ENCODE measurements at regions not wholly inside any gene's neighbourhood (a gene's known extent, or its start where the extent isn't known, plus 50 kb on each side); places are given as distances from the start of the nearest gene placed in this dataset.

GRCh38 chr3:135905058-135905724 lies 60.3 kb upstream of the PPP2R3A start:
- H3K9me3 ChIP-seq (ENCODE audit: low read depth, low read length): no peaks in the 10 kb centered on the region
- peak; percentile 43 for TF ChIP-seq CTCF (IDR thresholded peaks at IDR 0.05; ENCODE audit: extremely low read depth, low read depth, low read length)
- no peaks in the 10 kb centered on the region for H4K20me1 ChIP-seq (ENCODE audit: insufficient read depth, low read length)
- no peaks in the 10 kb centered on the region for H3K4me1 ChIP-seq (ENCODE audit: insufficient read depth, low read length)
- H3K4me2 ChIP-seq (ENCODE audit: insufficient read depth, low read length): no peak overlapping the region
- no peak overlapping the region for H3K27ac ChIP-seq (ENCODE audit: low read depth, low read length)
- no peaks in the 10 kb centered on the region for H3K36me3 ChIP-seq (ENCODE audit: insufficient read depth, low read length)
- DNase-seq (ENCODE audit: insufficient read length, low spot score, missing footprints): peak; percentile 0
- H3K4me3 ChIP-seq (ENCODE audit: insufficient read depth, low read length): no peak overlapping the region
- peak overlapping the region; percentile 20 for H2AFZ ChIP-seq (ENCODE audit: low read length)
- no peaks in the 10 kb centered on the region for H3K79me2 ChIP-seq (ENCODE audit: insufficient read depth, low read length)
- no peaks in the 10 kb centered on the region for H3K27me3 ChIP-seq (ENCODE audit: insufficient read depth, low read length)

GRCh38 chr3:135907422-135908165 lies 57.9 kb upstream of the PPP2R3A start:
- Histone ChIP-seq H2AFZ (ENCODE audit: low read length) (no peak overlapping the region), H3K27me3 (ENCODE audit: insufficient read depth, low read length) (no peaks in the 10 kb centered on the region), H3K9me3 (ENCODE audit: low read depth, low read length) (no peaks in the 10 kb centered on the region), H3K36me3 (ENCODE audit: insufficient read depth, low read length) (no peaks in the 10 kb centered on the region), H3K4me1 (ENCODE audit: insufficient read depth, low read length) (no peaks in the 10 kb centered on the region), H3K4me2 (ENCODE audit: insufficient read depth, low read length) (no peak overlapping the region), H3K79me2 (ENCODE audit: insufficient read depth, low read length) (no peaks in the 10 kb centered on the region), H3K27ac (ENCODE audit: low read depth, low read length) (no peak overlapping the region), H3K4me3 (ENCODE audit: insufficient read depth, low read length) (no peak overlapping the region), H4K20me1 (ENCODE audit: insufficient read depth, low read length) (no peaks in the 10 kb centered on the region)
- no peak for DNase-seq (ENCODE audit: insufficient read length, low spot score, missing footprints)
- TF ChIP-seq CTCF (IDR thresholded peaks at IDR 0.05; ENCODE audit: extremely low read depth, low read depth, low read length): no peak

DNA sequence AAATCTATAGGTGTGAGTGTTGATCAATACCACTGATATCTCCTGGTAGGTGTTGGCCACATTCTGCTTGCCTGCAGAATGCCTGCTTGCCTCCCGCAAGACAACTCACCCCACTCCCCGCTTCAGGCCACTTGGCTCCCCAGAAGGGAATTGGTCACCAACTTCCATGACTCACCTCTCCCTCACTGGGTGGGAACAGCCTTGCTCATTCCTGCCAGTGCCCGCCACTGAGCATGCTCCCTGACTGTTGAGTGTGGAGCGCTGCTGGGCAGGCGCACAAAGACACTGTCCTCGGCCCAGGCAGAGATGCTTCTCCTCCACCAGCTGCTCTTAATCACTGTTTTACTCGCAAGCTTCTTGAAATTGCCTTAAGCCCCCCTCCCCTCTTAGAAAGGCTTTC lies 57.3 kb upstream of the PPP2R3A start:
- Histone ChIP-seq H3K79me2 (ENCODE audit: insufficient read depth, low read length) (no peaks in the 10 kb centered on the region), H3K9me3 (ENCODE audit: low read depth, low read length) (no peaks in the 10 kb centered on the region), H3K27ac (ENCODE audit: low read depth, low read length) (no peak overlapping the region), H3K27me3 (ENCODE audit: insufficient read depth, low read length) (no peaks in the 10 kb centered on the region), H3K36me3 (ENCODE audit: insufficient read depth, low read length) (no peaks in the 10 kb centered on the region), H2AFZ (ENCODE audit: low read length) (no peak overlapping the region), H3K4me1 (ENCODE audit: insufficient read depth, low read length) (no peaks in the 10 kb centered on the region), H3K4me2 (ENCODE audit: insufficient read depth, low read length) (no peak overlapping the region), H3K4me3 (ENCODE audit: insufficient read depth, low read length) (no peak overlapping the region), H4K20me1 (ENCODE audit: insufficient read depth, low read length) (no peaks in the 10 kb centered on the region)
- DNase-seq (ENCODE audit: insufficient read length, low spot score, missing footprints): no peak
- no peak for TF ChIP-seq CTCF (IDR thresholded peaks at IDR 0.05; ENCODE audit: extremely low read depth, low read depth, low read length)

GRCh38 chr3:135908737-135909136 lies 56.8 kb upstream of the PPP2R3A start:
- no peaks in the 10 kb centered on the region for H3K4me1 ChIP-seq (ENCODE audit: insufficient read depth, low read length)
- DNase-seq (ENCODE audit: insufficient read length, low spot score, missing footprints): no peak
- no peaks in the 10 kb centered on the region for H3K36me3 ChIP-seq (ENCODE audit: insufficient read depth, low read length)

More at GRCh38 chr3:135908737-135909136, 56.8 kb upstream of the PPP2R3A start:
- Histone ChIP-seq H4K20me1 (ENCODE audit: insufficient read depth, low read length) (no peaks in the 10 kb centered on the region), H3K27me3 (ENCODE audit: insufficient read depth, low read length) (no peaks in the 10 kb centered on the region), H3K4me2 (ENCODE audit: insufficient read depth, low read length) (no peak overlapping the region), H2AFZ (ENCODE audit: low read length) (no peak overlapping the region), H3K79me2 (ENCODE audit: insufficient read depth, low read length) (no peaks in the 10 kb centered on the region), H3K27ac (ENCODE audit: low read depth, low read length) (no peak overlapping the region), H3K4me3 (ENCODE audit: insufficient read depth, low read length) (no peak overlapping the region), H3K9me3 (ENCODE audit: low read depth, low read length) (no peaks in the 10 kb centered on the region)
- no peak for TF ChIP-seq CTCF (IDR thresholded peaks at IDR 0.05; ENCODE audit: extremely low read depth, low read depth, low read length)
